OCI-LY7 (cell line): ENCODE measurements at regions not wholly inside any gene's neighbourhood (a gene's known extent, or its start where the extent isn't known, plus 50 kb on each side); places are given as distances from the start of the nearest gene placed in this dataset.

ENCODE experiments used
- CTCF ChIP-seq: fragments of 200-600 bp; sonication (generic); conservative IDR thresholded peaks from 2 replicates; pipeline ENCODE4 v1.5.1; 2014; ENCODE audit warnings: mild to moderate bottlenecking, antibody characterized with exemption, low read length, moderate library complexity, mixed read lengths
- EZH2phosphoT487 ChIP-seq: fragments of 200-600 bp; sonication (generic); IDR thresholded peaks from 2 replicates; pipeline ENCODE4 v1.6.1; 2018; ENCODE audit warnings: low read depth, borderline replicate concordance, mild to moderate bottlenecking, mixed run types, antibody characterized with exemption, low read length, moderate library complexity, mixed read lengths

DNA sequence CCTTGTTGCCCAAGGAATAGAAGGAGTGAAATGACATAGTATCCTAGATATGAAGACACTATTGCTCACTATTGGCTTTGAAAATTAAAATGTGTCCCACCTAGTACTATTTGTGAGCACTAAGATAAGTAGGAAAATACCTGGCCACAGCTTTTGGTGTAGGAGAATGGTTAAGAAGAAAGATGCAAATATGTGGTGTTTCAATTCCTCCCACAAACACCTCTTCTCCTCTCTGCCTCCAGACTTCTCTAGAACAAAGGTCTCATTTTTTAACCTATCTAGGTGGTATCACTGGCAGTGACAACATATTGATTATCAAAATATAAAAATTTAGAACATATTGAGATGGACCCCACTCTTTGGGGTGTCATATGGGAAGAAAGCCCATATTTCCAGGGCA lies 929.9 kb upstream of the FANCL start:
- TF ChIP-seq CTCF (no peak), EZH2phosphoT487 (no peak)
